ENCODE measurements at regions not wholly inside any gene's neighbourhood (a gene's known extent, or its start where the extent isn't known, plus 50 kb on each side); places are given as distances from the start of the nearest gene placed in this dataset.

GRCh38 chr1:177771688-177772087 is 198.2 kb downstream of the SEC16B start:
- TF ChIP-seq POLR2A (IDR thresholded peaks at IDR 0.05) (no peak), CTCF (IDR thresholded peaks at IDR 0.05) (no peak)
